Left renal cortex interstitium (tissue), 4 donors: ENCODE measurements at regions not wholly inside any gene's neighbourhood (a gene's known extent, or its start where the extent isn't known, plus 50 kb on each side); places are given as distances from the start of the nearest gene placed in this dataset.

Source experiments
- DNase-seq, 4 donors: peaks; one replicate each; pipeline ENCODE4 v3.0.0-alpha.2; 2013; ENCODE audit warnings: low read depth in 4 of 4, low spot score in 2 of 4, missing footprints in 1 of 4

DNA sequence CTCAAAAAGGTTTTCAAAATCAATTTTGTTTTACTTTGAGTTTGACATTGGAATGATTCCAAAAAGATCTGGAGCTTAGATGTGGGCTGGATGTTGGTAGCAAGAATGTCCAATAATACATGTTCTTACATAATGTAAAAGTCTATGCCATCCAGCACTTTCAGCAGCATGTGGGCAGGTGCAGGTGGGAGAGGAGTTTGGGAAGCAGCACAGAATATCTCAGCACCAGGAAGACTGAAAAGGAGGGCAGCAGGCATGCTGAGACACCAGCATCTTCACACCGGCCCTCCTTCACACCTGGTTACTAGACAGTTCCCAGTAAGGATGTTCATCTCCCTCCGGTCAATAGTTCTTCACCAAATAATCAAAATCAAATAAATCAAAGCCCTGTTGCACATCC is 166.6 kb downstream of the ZBTB18 start:
- no peak for DNase-seq

GRCh38 chr1:244218220-244218619 is 167.1 kb downstream of the ZBTB18 start:
- DNase-seq, result no peak

DNA sequence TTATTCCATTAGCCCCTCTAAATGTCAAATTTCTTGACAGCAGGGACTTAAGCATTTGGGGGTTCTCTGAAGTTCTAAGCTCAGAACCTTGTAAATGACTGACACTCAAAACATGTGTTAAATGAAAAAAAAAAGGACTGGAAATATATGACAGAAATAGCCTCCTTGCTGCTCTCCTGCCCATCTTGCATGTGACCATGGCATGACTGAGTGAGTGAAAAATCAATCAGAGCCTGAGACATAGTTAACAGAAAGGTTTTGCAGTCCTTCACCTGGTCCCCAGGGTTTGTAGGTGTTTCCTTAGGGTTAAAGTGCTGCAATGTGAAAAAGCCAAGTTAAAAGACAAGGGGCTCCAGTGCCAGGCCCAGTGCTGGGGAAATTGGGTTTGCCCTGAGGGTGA is 168.1 kb downstream of the ZBTB18 start:
- DNase-seq, result no peak

DNA sequence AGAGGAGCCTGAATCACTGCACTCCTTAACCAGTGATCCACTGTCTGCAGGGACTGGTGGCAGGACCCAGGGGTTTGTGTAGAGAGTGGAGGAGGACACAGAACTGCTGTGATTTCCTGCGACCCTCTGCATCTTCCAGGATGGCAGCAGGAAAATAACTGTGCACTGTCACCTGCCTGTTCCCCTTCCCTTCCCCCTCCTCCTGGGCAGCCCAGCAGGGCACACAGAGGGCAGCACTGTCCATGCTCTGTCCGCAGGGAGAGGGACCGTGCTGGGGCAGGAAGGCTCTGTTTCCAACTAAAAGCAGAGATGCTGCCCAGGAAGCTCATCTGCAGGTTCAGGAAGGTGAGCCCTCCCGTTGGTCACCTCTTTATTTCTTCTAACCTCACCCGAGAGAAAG is 168.7 kb downstream of the ZBTB18 start:
- DNase-seq, result no peak

DNA sequence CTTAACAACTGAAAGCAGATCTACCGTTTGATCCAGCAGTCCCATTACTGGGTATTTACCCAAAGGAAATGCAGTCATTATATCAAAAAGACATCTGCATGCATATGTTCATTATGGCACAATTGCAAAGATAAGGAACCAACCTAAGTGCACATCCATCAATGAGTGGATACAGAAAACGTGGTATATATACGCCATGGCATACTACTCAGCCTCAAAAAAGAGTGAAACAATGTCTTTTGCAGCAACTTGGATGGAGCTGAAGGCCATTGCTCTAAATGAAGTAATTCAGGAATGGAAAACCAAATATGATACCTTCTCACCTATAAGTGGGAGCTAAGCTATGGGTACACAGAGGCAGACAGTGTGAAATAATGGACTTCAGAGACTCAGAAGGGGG is 169.3 kb downstream of the ZBTB18 start:
- DNase-seq, result no peak

DNA sequence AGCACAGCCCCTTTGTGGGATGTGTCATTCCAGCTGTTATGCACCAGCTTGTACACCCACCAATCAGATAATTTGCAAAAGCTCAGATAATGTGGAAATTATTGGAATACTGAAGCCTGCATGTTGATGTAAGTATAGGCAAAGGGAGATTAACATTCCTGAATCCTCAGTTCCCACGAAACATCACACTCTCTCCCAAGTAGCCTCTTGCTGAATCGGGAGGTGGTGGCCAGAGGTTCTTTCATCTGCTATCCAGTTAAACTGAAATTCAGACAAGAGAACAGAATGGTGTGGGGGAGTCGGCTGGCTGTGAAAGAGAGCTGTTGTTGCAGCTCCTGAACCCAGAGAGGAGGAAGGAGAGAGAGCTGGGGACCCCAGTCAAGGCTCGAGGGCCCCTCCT is 170.9 kb downstream of the ZBTB18 start:
- no peak for DNase-seq

GRCh38 chr1:244224487-244225430 is 173.7 kb downstream of the ZBTB18 start:
- DNase-seq, result no peak

- no peak for DNase-seq
Measured at GRCh38 chr1:244226435-244226834, 175.4 kb downstream of the ZBTB18 start.

GRCh38 chr1:244230470-244230869 is 179.4 kb downstream of the ZBTB18 start:
- DNase-seq, result no peak

- no peak for DNase-seq
Measured at GRCh38 chr1:244231193-244231571, 180.1 kb downstream of the ZBTB18 start.

DNA sequence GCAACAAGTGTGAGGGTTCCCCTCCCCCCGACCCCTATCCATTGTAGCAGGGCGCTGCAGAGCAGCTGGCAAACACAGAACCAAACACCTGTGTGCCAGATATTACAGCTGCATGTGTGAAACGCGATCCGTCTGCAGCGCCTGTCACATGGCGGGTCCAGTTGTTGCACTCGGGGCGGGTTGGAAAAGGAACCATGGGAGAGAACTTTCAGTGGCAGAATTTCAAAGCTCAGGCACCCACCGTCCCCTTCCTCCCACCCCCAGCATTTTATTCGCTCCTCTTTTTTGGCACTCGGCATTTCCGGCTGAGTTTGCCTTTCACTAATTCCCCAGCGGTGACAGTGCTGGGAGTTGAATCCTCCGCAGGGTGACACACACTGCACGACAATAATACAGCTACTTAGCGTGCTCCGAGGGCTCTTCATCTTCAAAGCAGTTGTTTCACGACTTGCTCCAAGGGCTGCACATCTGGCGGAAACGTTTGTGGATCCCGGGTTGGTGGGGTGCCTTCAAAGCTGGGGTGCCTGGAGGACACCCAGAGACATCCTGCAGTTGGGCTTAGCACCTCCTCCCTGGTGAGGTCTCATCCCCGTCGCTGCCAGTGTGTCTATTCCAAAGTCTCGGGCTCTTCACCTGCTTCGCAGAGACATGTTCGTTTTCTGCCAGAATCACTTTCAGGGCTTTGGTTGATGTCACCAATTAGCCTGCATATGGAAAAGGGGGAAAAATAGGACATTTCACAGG is 180.7 kb downstream of the ZBTB18 start:
- DNase-seq, result no peak

DNA sequence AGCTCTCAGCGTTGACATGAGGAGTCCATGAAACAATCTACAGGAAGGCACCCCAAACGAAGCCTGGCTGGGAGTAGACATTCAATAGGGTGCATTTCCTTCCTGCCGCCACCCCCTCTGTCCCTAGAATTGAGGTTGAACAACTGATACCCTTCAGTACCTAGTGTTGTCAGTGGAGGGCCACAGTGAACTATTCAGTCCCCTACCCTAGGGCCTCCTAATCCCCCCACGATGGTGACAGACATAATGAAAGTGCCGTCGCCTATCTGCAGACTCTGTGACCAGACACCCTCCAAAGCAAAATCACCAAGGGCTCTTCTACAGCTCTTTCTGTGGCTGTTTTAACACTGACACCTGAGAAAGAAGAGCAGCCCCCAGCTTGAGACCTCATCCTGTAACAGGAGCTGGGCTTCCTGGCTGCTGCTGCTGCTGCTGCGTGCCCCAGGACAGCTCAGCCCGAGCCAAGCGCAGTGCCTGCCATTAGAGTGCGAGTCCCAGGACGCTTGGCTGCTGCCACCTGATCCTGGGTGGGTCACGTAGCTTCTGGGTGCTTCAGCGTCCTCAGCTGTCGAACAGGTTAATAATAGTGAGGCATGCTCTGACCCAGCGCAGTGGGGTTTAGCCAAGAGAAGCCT is 183.0 kb downstream of the ZBTB18 start:
- DNase-seq, result no peak

GRCh38 chr1:244235157-244235556 is 184.1 kb downstream of the ZBTB18 start:
- DNase-seq, result no peak

DNA sequence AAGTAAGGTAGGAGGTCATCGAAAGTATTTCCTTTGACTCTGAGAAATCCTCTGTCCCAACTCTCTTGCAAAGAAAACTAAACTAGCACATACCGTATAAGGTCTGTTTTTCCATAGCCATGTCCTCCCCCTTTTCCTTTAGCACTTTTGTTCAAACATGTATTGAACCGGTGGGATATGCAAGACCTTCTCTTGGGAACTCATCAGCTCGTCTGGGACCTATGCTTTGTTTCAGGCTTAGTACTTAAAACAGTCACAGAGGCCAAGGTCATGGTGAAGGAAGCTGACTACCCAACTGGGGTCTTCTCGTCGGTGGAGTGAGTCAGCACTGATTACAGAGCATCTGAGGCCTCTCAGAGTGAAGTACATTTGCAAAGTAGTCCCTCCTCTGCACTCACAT is 185.0 kb downstream of the ZBTB18 start:
- no peak for DNase-seq

DNA sequence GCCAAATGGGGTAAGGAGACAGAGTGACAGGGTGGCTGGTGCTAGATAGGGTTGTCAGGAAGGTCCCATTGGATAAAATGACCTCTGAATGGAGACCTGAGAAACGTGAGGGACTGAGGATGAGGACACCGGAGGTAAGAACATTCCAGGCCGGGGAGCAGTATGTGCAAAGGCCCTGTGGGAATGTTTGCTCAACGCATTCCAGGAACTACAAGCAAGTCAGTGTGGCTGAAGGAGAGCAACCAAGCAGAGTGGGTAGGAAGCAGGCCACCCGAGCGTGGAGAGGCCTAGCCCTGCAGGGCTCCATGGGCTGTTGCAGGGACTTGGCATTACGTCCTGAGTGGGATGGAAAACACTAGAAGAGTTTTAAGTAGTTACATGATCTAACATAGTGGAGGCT is 185.6 kb downstream of the ZBTB18 start:
- no peak for DNase-seq

DNA sequence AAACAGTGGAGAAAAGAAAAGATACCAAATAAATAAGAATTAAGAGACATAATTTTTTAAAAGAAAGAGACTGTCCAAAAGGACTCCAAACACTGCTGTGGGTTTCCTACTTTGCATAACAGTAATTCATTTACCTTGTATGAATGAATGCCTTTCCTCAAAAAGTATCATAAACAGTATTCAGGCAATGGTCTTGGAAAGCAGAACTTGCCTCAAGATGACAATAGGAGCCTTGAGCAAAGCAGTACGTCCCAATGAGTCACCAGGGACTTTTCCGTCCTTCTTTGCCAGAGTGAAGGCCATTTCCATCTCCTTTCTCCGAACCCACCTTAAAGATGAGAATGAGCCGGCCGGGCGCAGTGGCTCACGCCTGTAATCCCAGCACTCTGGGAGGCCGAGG is 186.4 kb downstream of the ZBTB18 start:
- DNase-seq, result no peak

- no peak for DNase-seq
Measured at GRCh38 chr1:244239261-244239770, 188.2 kb downstream of the ZBTB18 start.

DNA sequence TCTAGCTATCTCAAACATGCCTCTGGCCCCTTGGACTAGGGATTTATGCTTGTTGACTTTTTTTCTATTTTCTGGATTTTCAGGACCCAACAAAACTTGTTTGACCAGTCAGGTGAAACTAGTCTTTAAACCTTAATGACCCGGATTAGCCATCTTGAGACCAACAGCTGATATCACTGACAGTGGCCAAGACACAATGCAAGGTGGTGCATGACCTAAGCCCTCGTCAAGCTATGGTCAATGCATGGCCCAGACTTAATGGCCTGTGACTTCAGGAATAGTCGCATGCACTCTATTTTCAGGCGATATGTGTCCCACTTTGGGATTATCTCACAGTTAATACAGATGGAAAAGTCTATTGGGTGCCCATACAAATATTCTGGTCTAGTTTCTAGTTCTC is 190.4 kb downstream of the ZBTB18 start:
- DNase-seq, result no peak

GRCh38 chr1:244242446-244242845 is 191.4 kb downstream of the ZBTB18 start:
- DNase-seq, result no peak

DNA sequence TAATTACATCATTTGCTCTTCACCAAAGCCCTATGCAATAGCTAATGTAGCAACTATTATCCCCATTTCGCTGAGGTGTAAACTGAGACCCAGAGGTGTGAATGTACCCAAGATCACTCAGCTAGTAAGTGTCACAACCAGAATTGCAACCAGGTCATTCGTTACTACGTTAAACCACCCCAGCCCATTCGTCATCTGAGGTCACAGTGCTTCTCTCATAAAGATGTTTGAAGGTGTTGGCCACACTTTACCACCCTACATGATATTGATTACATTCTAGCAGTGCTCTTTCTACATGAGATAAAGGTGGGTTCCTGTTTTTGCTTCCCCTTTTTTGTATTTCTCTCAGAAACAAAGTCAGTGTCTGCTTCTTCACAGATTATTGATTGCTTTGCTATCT is 195.3 kb downstream of the ZBTB18 start:
- no peak for DNase-seq

DNA sequence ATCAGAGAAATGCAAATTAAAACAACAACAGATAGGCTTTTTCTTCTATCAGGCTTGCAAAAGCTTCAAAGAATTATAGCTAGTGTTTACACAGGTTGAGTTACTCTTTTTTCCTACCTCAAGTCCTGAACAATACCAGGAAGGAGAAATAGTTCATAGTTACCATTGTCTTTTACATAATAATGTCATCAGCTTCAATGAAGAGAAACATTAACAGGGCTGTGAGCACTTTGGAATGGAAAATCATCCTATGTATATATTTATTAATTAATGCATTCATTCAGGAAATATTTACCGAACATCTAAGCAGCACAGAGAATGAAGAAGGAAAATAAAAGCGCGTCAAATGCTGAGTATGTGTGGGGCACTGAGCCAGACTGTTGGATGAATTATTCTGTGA is 197.3 kb downstream of the ZBTB18 start:
- no peak for DNase-seq
